H9 (cell line): ENCODE measurements at regions not wholly inside any gene's neighbourhood (a gene's known extent, or its start where the extent isn't known, plus 50 kb on each side); places are given as distances from the start of the nearest gene placed in this dataset.

Experiments
- DNase-seq: peaks from one replicate; pipeline ENCODE4 v3.0.0-alpha.2; 2017
- H2AFZ ChIP-seq: one replicate; pipeline ENCODE4 v1.6.1; 2013; ENCODE audit warnings: mild to moderate bottlenecking, low read length, control low read depth, moderate library complexity
- H2AK5ac ChIP-seq: 2 replicates; pipeline ENCODE4 v1.6.1; 2013; ENCODE audit warnings: low read length, control low read depth, mixed read lengths; ENCODE audit not compliant: insufficient read length
- H2BK120ac ChIP-seq: one replicate; pipeline ENCODE4 v1.6.1; 2013; ENCODE audit warnings: low read depth, mild to moderate bottlenecking, low read length, control low read depth, inconsistent platforms; ENCODE audit not compliant: poor library complexity, severe bottlenecking
- H2BK12ac ChIP-seq: 2 replicates; pipeline ENCODE4 v1.6.1; 2013; ENCODE audit warnings: low read length, control low read depth, mixed read lengths, low read depth; ENCODE audit not compliant: insufficient read length
- H2BK15ac ChIP-seq: 2 replicates; pipeline ENCODE4 v1.6.1; 2013; ENCODE audit warnings: low read depth, low read length, control low read depth
- H2BK20ac ChIP-seq: one replicate; pipeline ENCODE4 v1.6.1; 2013; ENCODE audit warnings: low read depth, mild to moderate bottlenecking, low read length, control low read depth, inconsistent platforms; ENCODE audit not compliant: poor library complexity, severe bottlenecking
- H2BK5ac ChIP-seq: 2 replicates; pipeline ENCODE4 v1.6.1; 2013; ENCODE audit warnings: low read length, control low read depth, mixed read lengths; ENCODE audit not compliant: insufficient read length
- H3K14ac ChIP-seq: 2 replicates; pipeline ENCODE4 v1.6.1; 2013; ENCODE audit warnings: low read length, control low read depth; ENCODE audit not compliant: insufficient read depth
- H3K18ac ChIP-seq: 2 replicates; pipeline ENCODE4 v1.6.1; 2013; ENCODE audit warnings: low read depth, mild to moderate bottlenecking, mixed read lengths, low read length, control low read depth; ENCODE audit not compliant: insufficient read length
- H3K23ac ChIP-seq: 2 replicates; pipeline ENCODE4 v1.6.1; 2013; ENCODE audit warnings: low read length, control low read depth, mixed read lengths, low read depth; ENCODE audit not compliant: insufficient read length
- H3K23me2 ChIP-seq: 2 replicates; pipeline ENCODE4 v1.6.1; 2013; ENCODE audit warnings: low read depth, mild to moderate bottlenecking, mixed read lengths, low read length, control low read depth; ENCODE audit not compliant: insufficient read length, poor library complexity, severe bottlenecking
- H3K27ac ChIP-seq: 2 replicates; pipeline ENCODE4 v1.5.1; 2013; ENCODE audit warnings: low read length, control low read depth, mixed read lengths, low read depth; ENCODE audit not compliant: insufficient read length
- H3K27me3 ChIP-seq: 2 replicates; pipeline ENCODE4 v1.6.1; 2013; ENCODE audit warnings: low read length, control low read depth, inconsistent platforms; ENCODE audit not compliant: insufficient read depth
- H3K4ac ChIP-seq: 2 replicates; pipeline ENCODE4 v1.6.1; 2013; ENCODE audit warnings: low read depth, mild to moderate bottlenecking, control low read depth, inconsistent platforms, low read length, moderate library complexity
- H3K4me1 ChIP-seq: 2 replicates; pipeline ENCODE4 v1.6.1; 2013; ENCODE audit warnings: low read length, control low read depth, inconsistent platforms; ENCODE audit not compliant: insufficient read depth
- H3K4me2 ChIP-seq: 2 replicates; pipeline ENCODE4 v1.6.1; 2013; ENCODE audit warnings: low read length, control low read depth, mixed read lengths; ENCODE audit not compliant: insufficient read length, insufficient read depth
- H3K56ac ChIP-seq: 2 replicates; pipeline ENCODE4 v1.6.1; 2013; ENCODE audit warnings: low read depth, mild to moderate bottlenecking, mixed read lengths, low read length, control low read depth; ENCODE audit not compliant: insufficient read length
- H3K79me1 ChIP-seq: 2 replicates; pipeline ENCODE4 v1.6.1; 2013; ENCODE audit warnings: low read depth, mild to moderate bottlenecking, moderate library complexity, low read length, control low read depth, inconsistent platforms; ENCODE audit not compliant: insufficient read depth, poor library complexity, severe bottlenecking
- H3K79me2 ChIP-seq: 2 replicates; pipeline ENCODE4 v1.6.1; 2013; ENCODE audit warnings: low read length, control low read depth, inconsistent platforms; ENCODE audit not compliant: insufficient read depth
- H3K9ac ChIP-seq: 2 replicates; pipeline ENCODE4 v1.6.1; 2013; ENCODE audit warnings: low read length, control low read depth, mixed read lengths; ENCODE audit not compliant: insufficient read length; ENCODE audit errors: extremely low read depth
- H3K9me3 ChIP-seq: one replicate; pipeline ENCODE4 v1.6.1; 2013; ENCODE audit warnings: low read depth, low read length, inconsistent platforms; ENCODE audit not compliant: control insufficient read depth
- H3T11ph ChIP-seq: one replicate; pipeline ENCODE4 v1.6.1; 2013; ENCODE audit warnings: mild to moderate bottlenecking, low read length, control low read depth, inconsistent platforms
- H4K20me1 ChIP-seq: one replicate; pipeline ENCODE4 v1.6.1; 2013; ENCODE audit not compliant: control insufficient read depth, insufficient read length, insufficient read depth
- H4K5ac ChIP-seq: 2 replicates; pipeline ENCODE4 v1.6.1; 2013; ENCODE audit warnings: low read depth, mild to moderate bottlenecking, mixed read lengths, low read length, control low read depth; ENCODE audit not compliant: insufficient read length
- H4K8ac ChIP-seq: replicated peaks from 2 replicates; pipeline ENCODE4 v1.6.1; 2013; ENCODE audit warnings: low read length, control low read depth, mixed read lengths, low read depth; ENCODE audit not compliant: insufficient read length
- H4K91ac ChIP-seq: 2 replicates; pipeline ENCODE4 v1.6.1; 2013; ENCODE audit warnings: low read depth, mild to moderate bottlenecking, moderate library complexity, mixed read lengths, low read length, control low read depth; ENCODE audit not compliant: insufficient read length
- H3K27ac Mint-ChIP-seq, 3 experiments: 2 replicates in 2 of 3; 3 replicates in 1 of 3; pipeline ENCODE4 v1.8.0; 2020 to 2021; ENCODE audit warnings: mixed read lengths in 3 of 3, mild to moderate bottlenecking in 1 of 3, moderate library complexity in 1 of 3
- H3K27me3 Mint-ChIP-seq: 2 replicates; pipeline ENCODE4 v1.8.0; 2021; ENCODE audit warnings: low read depth, mild to moderate bottlenecking, moderate library complexity, mixed read lengths
- H3K36me3 Mint-ChIP-seq, 3 experiments: 2 replicates in 2 of 3; 3 replicates in 1 of 3; pipeline ENCODE4 v1.8.0; 2020 to 2021; ENCODE audit warnings: low read depth in 3 of 3, mixed read lengths in 3 of 3; ENCODE audit not compliant: insufficient read depth in 1 of 3
- H3K4me1 Mint-ChIP-seq, 2 experiments: 2 replicates each; pipeline ENCODE4 v1.8.0; 2020; ENCODE audit warnings: mixed read lengths in 2 of 2
- H3K4me3 Mint-ChIP-seq, 2 experiments: 2 replicates in 1 of 2; 3 replicates in 1 of 2; pipeline ENCODE4 v1.8.0; 2020 to 2021; ENCODE audit warnings: mild to moderate bottlenecking in 2 of 2, mixed read lengths in 2 of 2, moderate library complexity in 1 of 2
- H3K9me3 Mint-ChIP-seq, 2 experiments: 2 replicates in 1 of 2; 3 replicates in 1 of 2; pipeline ENCODE4 v1.8.0; 2020; ENCODE audit warnings: mild to moderate bottlenecking in 2 of 2, mixed read lengths in 2 of 2, moderate library complexity in 1 of 2
- CTCF ChIP-seq: fragments of 200-600 bp; sonication (generic); conservative IDR thresholded peaks from 3 replicates; pipeline ENCODE4 v1.8.0; 2021; ENCODE audit warnings: antibody characterized with exemption, mild to moderate bottlenecking
- WGBS: extraction: QIAGEN DNeasy Blood & Tissue Kit; methylation state at CpG from one replicate; pipeline ENCODE4 v1.1.7; 2013; ENCODE audit warnings: missing lambda C conversion rate, low lambda C conversion rate, mixed read lengths; ENCODE audit not compliant: insufficient read length; ENCODE audit errors: extremely low coverage; 5-methylcytosine and 5-hydroxymethylcytosine counted together

DNA sequence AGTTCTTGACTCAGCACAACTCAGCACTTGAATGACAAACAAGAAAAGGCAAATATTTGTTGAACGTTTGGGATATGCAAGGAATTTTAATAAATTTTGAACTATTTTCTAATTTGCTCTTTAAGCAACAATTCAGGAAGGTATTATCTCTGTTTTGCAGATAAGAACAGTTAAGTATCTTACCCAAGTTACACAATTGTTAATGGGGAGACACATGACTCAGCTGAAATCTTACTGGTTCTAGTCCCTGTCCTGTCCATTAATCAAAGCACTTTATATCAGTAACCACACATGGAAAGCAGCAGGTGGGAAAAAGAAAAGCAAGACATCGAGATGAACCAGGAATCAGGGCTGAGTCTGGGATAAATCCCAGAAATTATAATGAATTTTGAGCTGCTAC, 493.9 kb upstream of the PIK3C3 start:
- H4K20me1 ChIP-seq = no peaks in the 10 kb centered on the region
- Mint-ChIP-seq H3K9me3 (no peaks in the 10 kb centered on the region), H3K27me3 (no peaks in the 10 kb centered on the region), H3K36me3 (peaks cover 0 to 4% (median 0%) of the 10 kb centered on the region in 3 experiments; a peak in 4 of 7 replicates), H3K4me1 (peaks cover 31 to 41% of the 10 kb centered on the region in 2 experiments), H3K4me3 (no peak overlapping the region), H3K27ac (peak overlapping the region in 1 of 3 experiments; percentile 65; a peak in 2 of 7 replicates)
- H2BK20ac ChIP-seq = no peak overlapping the region
- H4K5ac ChIP-seq = no peak overlapping the region
- no peak overlapping the region for H3K4ac ChIP-seq
- H4K91ac ChIP-seq = no peak overlapping the region
- no peak overlapping the region for H2AK5ac ChIP-seq
- no peak overlapping the region for H3K14ac ChIP-seq
- H4K8ac ChIP-seq = no peak overlapping the region
- H3K18ac ChIP-seq = no peak overlapping the region
- H2AFZ ChIP-seq = no peak overlapping the region
- H3K27me3 ChIP-seq = no peaks in the 10 kb centered on the region
- no peak for TF ChIP-seq CTCF
- no CpG with 5 or more reads among the region's 2 CpGs for WGBS
- no peak overlapping the region for H3K56ac ChIP-seq
- no peak overlapping the region for H3K9ac ChIP-seq
- no peak overlapping the region for H2BK12ac ChIP-seq
- peaks cover 3% of the 10 kb centered on the region; the same call in 1 of the 2 replicates for H3K4me1 ChIP-seq
- no peak overlapping the region for H2BK15ac ChIP-seq
- H3K4me2 ChIP-seq = no peak overlapping the region
- H3K9me3 ChIP-seq = no peaks in the 10 kb centered on the region
- H3K27ac ChIP-seq = no peak overlapping the region
- DNase-seq = no peak
- H3K79me1 ChIP-seq = no peaks in the 10 kb centered on the region
- no peak overlapping the region for H3T11ph ChIP-seq
- no peak overlapping the region for H3K23ac ChIP-seq
- H2BK120ac ChIP-seq = no peak overlapping the region
- H3K79me2 ChIP-seq = no peaks in the 10 kb centered on the region
- H3K23me2 ChIP-seq = no peaks in the 10 kb centered on the region
- no peak overlapping the region for H2BK5ac ChIP-seq
